Glutamatergic neuron (in vitro differentiated cells): ENCODE measurements at regions not wholly inside any gene's neighbourhood (a gene's known extent, or its start where the extent isn't known, plus 50 kb on each side); places are given as distances from the start of the nearest gene placed in this dataset.

Experiments used
- DNase-seq: peaks from one replicate; pipeline ENCODE4 v3.0.0; 2022
- H3K27ac Mint-ChIP-seq: one replicate; pipeline ENCODE4 v1.8.0; 2020; ENCODE audit warnings: mild to moderate bottlenecking, mixed read lengths, inconsistent platforms; ENCODE audit not compliant: unreplicated experiment
- H3K27me3 Mint-ChIP-seq: one replicate; pipeline ENCODE4 v1.8.0; 2020; ENCODE audit warnings: mild to moderate bottlenecking, moderate library complexity, mixed read lengths, inconsistent platforms; ENCODE audit not compliant: unreplicated experiment
- H3K36me3 Mint-ChIP-seq: one replicate; pipeline ENCODE4 v1.8.0; 2020; ENCODE audit warnings: mild to moderate bottlenecking, mixed read lengths, inconsistent platforms; ENCODE audit not compliant: unreplicated experiment
- H3K4me1 Mint-ChIP-seq: one replicate; pipeline ENCODE4 v1.8.0; 2020; ENCODE audit warnings: mild to moderate bottlenecking, low read depth, mixed read lengths, inconsistent platforms; ENCODE audit not compliant: unreplicated experiment
- H3K4me3 Mint-ChIP-seq: one replicate; pipeline ENCODE4 v1.8.0; 2020; ENCODE audit warnings: mild to moderate bottlenecking, mixed read lengths, inconsistent platforms; ENCODE audit not compliant: unreplicated experiment
- H3K9me3 Mint-ChIP-seq: one replicate; pipeline ENCODE4 v1.8.0; 2020; ENCODE audit warnings: mild to moderate bottlenecking, moderate library complexity, mixed read lengths, inconsistent platforms; ENCODE audit not compliant: unreplicated experiment
- CTCF ChIP-seq: fragments of 200-600 bp; sonication (generic); IDR thresholded peaks from one replicate; pipeline ENCODE4 v1.5.0; 2021; ENCODE audit not compliant: partially characterized antibody, unreplicated experiment

- no peak for TF ChIP-seq CTCF
Measured at GRCh38 chr2:13550285-13551231, 833.8 kb downstream of the TRIB2 start.

GRCh38 chr2:13558368-13558767 lies 841.6 kb downstream of the TRIB2 start:
- TF ChIP-seq CTCF, result no peak
- no peaks in the 10 kb centered on the region for H3K36me3 Mint-ChIP-seq
- no peaks in the 10 kb centered on the region for H3K27me3 Mint-ChIP-seq
- H3K4me1 Mint-ChIP-seq, result no peaks in the 10 kb centered on the region
- DNase-seq, result no peak
- H3K27ac Mint-ChIP-seq, result no peak overlapping the region
- peaks cover 2% of the 10 kb centered on the region for H3K9me3 Mint-ChIP-seq
- no peak overlapping the region for H3K4me3 Mint-ChIP-seq

More at GRCh38 chr2:13550285-13551231, 833.8 kb downstream of the TRIB2 start:
- Mint-ChIP-seq H3K9me3 (no peaks in the 10 kb centered on the region), H3K27me3 (no peaks in the 10 kb centered on the region), H3K27ac (no peak overlapping the region), H3K36me3 (no peaks in the 10 kb centered on the region), H3K4me3 (no peak overlapping the region), H3K4me1 (no peaks in the 10 kb centered on the region)
- no peak for DNase-seq

- DNase-seq, result no peak
- H3K27me3 Mint-ChIP-seq, result no peaks in the 10 kb centered on the region
- H3K36me3 Mint-ChIP-seq, result no peaks in the 10 kb centered on the region
- no peak for TF ChIP-seq CTCF
- H3K27ac Mint-ChIP-seq, result no peak overlapping the region
- no peaks in the 10 kb centered on the region for H3K4me1 Mint-ChIP-seq
- peaks cover 2% of the 10 kb centered on the region for H3K9me3 Mint-ChIP-seq
- no peak overlapping the region for H3K4me3 Mint-ChIP-seq
Measured at GRCh38 chr2:13560322-13560721, 843.6 kb downstream of the TRIB2 start.

- no peaks in the 10 kb centered on the region for H3K36me3 Mint-ChIP-seq
- H3K27ac Mint-ChIP-seq, result no peak overlapping the region
- no peak overlapping the region for H3K4me3 Mint-ChIP-seq
- no peaks in the 10 kb centered on the region for H3K9me3 Mint-ChIP-seq
- TF ChIP-seq CTCF, result no peak
- DNase-seq, result no peak
- H3K4me1 Mint-ChIP-seq, result no peaks in the 10 kb centered on the region
- no peaks in the 10 kb centered on the region for H3K27me3 Mint-ChIP-seq
Measured at GRCh38 chr2:13572466-13572865, 855.7 kb downstream of the TRIB2 start.

- Mint-ChIP-seq H3K27ac (no peak overlapping the region), H3K36me3 (no peaks in the 10 kb centered on the region), H3K27me3 (no peaks in the 10 kb centered on the region)
Measured at GRCh38 chr2:13574831-13575230, 858.1 kb downstream of the TRIB2 start.

More at GRCh38 chr2:13574831-13575230, 858.1 kb downstream of the TRIB2 start:
- Mint-ChIP-seq H3K4me3 (no peak overlapping the region), H3K9me3 (no peaks in the 10 kb centered on the region), H3K4me1 (no peaks in the 10 kb centered on the region)
- no peak for DNase-seq
- no peak for TF ChIP-seq CTCF
